K562 (cell line): ENCODE measurements at regions not wholly inside any gene's neighbourhood (a gene's known extent, or its start where the extent isn't known, plus 50 kb on each side); places are given as distances from the start of the nearest gene placed in this dataset.

Experiments
- ATAC-seq: fragments of 200-7000 bp; cut with Tn5 transposase; 3 replicates; pipeline ENCODE4 v1.9.1; 2020; ENCODE audit warnings: moderate library complexity
- BruUV-seq: library from RNA; stranded (reverse); fragments of 400-500 nt; replicated peaks from 2 replicates; lab custom pipeline; 2021; lab: Mats Ljungman, UMichigan
- CTCF ChIA-PET: fragments of 300-600 bp; formaldehyde crosslinking; extraction: SDS; loops from one replicate; lab custom pipeline; 2021; ENCODE audit warnings: low intra/inter-chr PET ratio; lab: Yijun Ruan, JAX
- POLR2A ChIA-PET: fragments of 300-600, 350-650 bp; sonication (Branson Sonifier 250); formaldehyde crosslinking; extraction: SDS; loops from one replicate; lab custom pipeline; 2021; ENCODE audit warnings: antibody characterized with exemption, inconsistent platforms; lab: Yijun Ruan, JAX
- DNase-seq, 4 experiments: peaks; one replicate each; pipeline versions ENCODE4 v3.0.0 to v3.0.0-alpha.2; 2011 to 2018; ENCODE audit warnings: low spot score in 3 of 4, mixed read lengths in 3 of 4; ENCODE audit errors: extremely low read depth in 1 of 4
- FAIRE-seq: peaks from 2 replicates; lab custom pipeline; 2011; peaks lifted over from hg19 to GRCh38; lab: Jason Lieb, UNC
- H2AFZ ChIP-seq: 2 replicates; pipeline ENCODE4 v1.6.0; 2011; ENCODE audit warnings: low read depth, low read length, control low read depth, inconsistent platforms
- H3K27ac ChIP-seq: fragments of 200-600 bp; 3 replicates; pipeline ENCODE4 v1.8.0; 2011; ENCODE audit warnings: low read depth, mild to moderate bottlenecking, control low read depth, inconsistent platforms, low read length, moderate library complexity, mixed read lengths; ENCODE audit errors: extremely low read depth
- H3K27me3 ChIP-seq, 2 experiments: fragments of 300-600 bp in 1 of 2; 2 replicates in 1 of 2; 3 replicates in 1 of 2; pipeline versions ENCODE4 v1.6.0 to v1.8.0; 2011; ENCODE audit warnings: inconsistent platforms in 2 of 2, low read length in 2 of 2, mild to moderate bottlenecking in 1 of 2, mixed read lengths in 1 of 2, moderate library complexity in 1 of 2; ENCODE audit not compliant: control insufficient read depth in 2 of 2, insufficient read depth in 2 of 2
- H3K36me3 ChIP-seq: fragments of 300-600 bp; 3 replicates; pipeline ENCODE4 v1.8.0; 2011; ENCODE audit warnings: mild to moderate bottlenecking, low read length, inconsistent platforms; ENCODE audit not compliant: control insufficient read depth, insufficient read depth
- H3K4me1 ChIP-seq, 2 experiments: fragments of 200-600 bp in 1 of 2; replicated peaks in 1 of 2; 2 replicates in 1 of 2; 3 replicates in 1 of 2; pipeline versions ENCODE4 v1.5.1 to v1.8.0; 2011; ENCODE audit warnings: inconsistent platforms in 2 of 2, low read length in 2 of 2, mild to moderate bottlenecking in 1 of 2, mixed read lengths in 1 of 2, moderate library complexity in 1 of 2; ENCODE audit not compliant: control insufficient read depth in 2 of 2, insufficient read depth in 2 of 2
- H3K4me2 ChIP-seq: 2 replicates; pipeline ENCODE4 v1.6.1; 2011; ENCODE audit warnings: low read length, control low read depth, inconsistent platforms, mixed read lengths; ENCODE audit not compliant: insufficient read depth
- H3K4me3 ChIP-seq: fragments of 200-600 bp; sonication (generic), shearing (Covaris generic); 2 replicates; pipeline ENCODE4 v1.5.1; 2016; ENCODE audit warnings: control low read depth, inconsistent platforms
- H3K79me2 ChIP-seq: fragments of 200-600 bp; 3 replicates; pipeline ENCODE4 v1.8.0; 2011; ENCODE audit warnings: low read length, inconsistent platforms; ENCODE audit not compliant: control insufficient read depth, insufficient read depth
- H3K9ac ChIP-seq, 2 experiments: 2 replicates each; pipeline versions ENCODE4 v1.6.0 to v1.6.1; 2011; ENCODE audit warnings: low read depth in 2 of 2, low read length in 2 of 2, control low read depth in 1 of 2, inconsistent platforms in 1 of 2, mild to moderate bottlenecking in 1 of 2, mixed read lengths in 1 of 2; ENCODE audit not compliant: insufficient read depth in 1 of 2
- H3K9me1 ChIP-seq: one replicate; pipeline ENCODE4 v1.6.0; 2011; ENCODE audit warnings: inconsistent platforms, mild to moderate bottlenecking, low read length, moderate library complexity; ENCODE audit not compliant: control insufficient read depth, insufficient read depth
- H3K9me3 ChIP-seq: replicated peaks from 2 replicates; pipeline ENCODE4 v1.5.1; 2011; ENCODE audit warnings: low read depth, low read length, inconsistent platforms; ENCODE audit not compliant: control insufficient read depth, insufficient read depth
- H4K20me1 ChIP-seq: replicated peaks from 2 replicates; pipeline ENCODE4 v1.6.1; 2011; ENCODE audit warnings: low read length, inconsistent platforms, mixed read lengths; ENCODE audit not compliant: control insufficient read depth, insufficient read depth
- BACH1 ChIP-seq: fragments of 200-800 bp; sonication (Bioruptor generic); IDR thresholded peaks from 2 replicates; pipeline ENCODE4 v1.6.1; 2016; ENCODE audit warnings: missing genetic modification characterization, missing compliant biosample characterization
- C11orf30 ChIP-seq: fragments of 450-650 bp; IDR thresholded peaks from 2 replicates; pipeline ENCODE4 v1.6.1; 2016; ENCODE audit warnings: low read depth, mild to moderate bottlenecking
- ETS2 ChIP-seq: IDR thresholded peaks from 2 replicates; pipeline ENCODE4 v1.6.1; 2016; ENCODE audit warnings: borderline replicate concordance, missing genetic modification characterization, mild to moderate bottlenecking, moderate library complexity, missing compliant biosample characterization; ENCODE audit not compliant: poor library complexity, severe bottlenecking
- GABPB2 ChIP-seq: fragments of 250-450 bp; sonication (Bioruptor Pico); conservative IDR thresholded peaks from 2 replicates; pipeline ENCODE4 v1.5.1; 2021; ENCODE audit warnings: mild to moderate bottlenecking
- IRF9 ChIP-seq: fragments of 450-650 bp; IDR thresholded peaks from 2 replicates; pipeline ENCODE4 v1.6.1; 2016; ENCODE audit warnings: missing biosample characterization, missing genetic modification characterization
- MAFF ChIP-seq: IDR thresholded peaks from 2 replicates; pipeline ENCODE4 v1.6.1; 2012; ENCODE audit warnings: low read length, improper control_type of control experiment
- MAFG ChIP-seq: fragments of 450-650 bp; conservative IDR thresholded peaks from 2 replicates; pipeline ENCODE4 v1.6.1; 2016; ENCODE audit warnings: missing genetic modification characterization, missing compliant biosample characterization
- MAFK ChIP-seq: IDR thresholded peaks from 2 replicates; pipeline ENCODE4 v1.6.1; 2011; ENCODE audit warnings: low read length, improper control_type of control experiment
- NFE2L1 ChIP-seq: fragments of 450-650 bp; IDR thresholded peaks from 2 replicates; pipeline ENCODE4 v1.6.1; 2016; ENCODE audit warnings: missing genetic modification characterization, low read depth, mild to moderate bottlenecking, missing compliant biosample characterization, moderate library complexity, borderline replicate concordance
- NFIC ChIP-seq: fragments of 450-650 bp; IDR thresholded peaks from 2 replicates; pipeline ENCODE4 v1.6.1; 2017; ENCODE audit warnings: mild to moderate bottlenecking, inconsistent platforms
- PRMT5 ChIP-seq: sonication (generic); formaldehyde crosslinking; IDR thresholded peaks from 2 replicates; pipeline ENCODE4 v1.5.0; 2020; ENCODE audit warnings: missing genetic modification reagents
- SAFB2 ChIP-seq: fragments of 200-400 bp; formaldehyde crosslinking; IDR thresholded peaks from 2 replicates; pipeline ENCODE4 v1.6.1; 2018; ENCODE audit warnings: borderline replicate concordance, low read length, low read depth, moderate library complexity; ENCODE audit not compliant: severe bottlenecking
- SMARCA5 ChIP-seq: fragments of 450-650 bp; IDR thresholded peaks from 2 replicates; pipeline ENCODE4 v1.6.1; 2016
- TCF7 ChIP-seq: sonication (generic); IDR thresholded peaks from 2 replicates; pipeline ENCODE4 v1.6.1; 2016; ENCODE audit warnings: antibody characterized with exemption, borderline replicate concordance
- TRIM24 ChIP-seq, 2 experiments: fragments of 450-650 bp; IDR thresholded peaks; 2 replicates each; pipeline ENCODE4 v1.6.1; 2016
- ZC3H4 ChIP-seq: sonication (generic); formaldehyde crosslinking; IDR thresholded peaks from 2 replicates; pipeline ENCODE4 v1.9.0; 2021; ENCODE audit warnings: missing genetic modification reagents, borderline replicate concordance
- ZFP91 ChIP-seq: sonication (generic); formaldehyde crosslinking; IDR thresholded peaks from 2 replicates; pipeline ENCODE4 v1.8.0; 2022; ENCODE audit warnings: mild to moderate bottlenecking, missing genetic modification reagents
- ZKSCAN8 ChIP-seq: fragments of 200-800 bp; sonication (Bioruptor generic); IDR thresholded peaks from 2 replicates; pipeline ENCODE4 v1.6.1; 2016; ENCODE audit warnings: missing genetic modification characterization, missing compliant biosample characterization
- ZNF274 ChIP-seq: IDR thresholded peaks from 2 replicates; pipeline ENCODE4 v1.6.1; 2011; ENCODE audit warnings: low read depth, mild to moderate bottlenecking, low read length, moderate library complexity, borderline replicate concordance
- ZNF280B ChIP-seq: fragments of 250-450 bp; sonication (Bioruptor Pico); IDR thresholded peaks from 2 replicates; pipeline ENCODE4 v1.5.1; 2021; ENCODE audit warnings: mild to moderate bottlenecking
- ZNF316 ChIP-seq: fragments of 450-650 bp; IDR thresholded peaks from 2 replicates; pipeline ENCODE4 v1.6.1; 2016
- ZNF77 ChIP-seq: fragments of 250-450 bp; sonication (Bioruptor Pico); IDR thresholded peaks from 2 replicates; pipeline ENCODE4 v1.5.0; 2020
- WGBS: fragments of 100-300 bp; shearing (Covaris generic); methylation state at CpG from one replicate; pipeline ENCODE4 v1.1.6; 2016; ENCODE audit warnings: low coverage, mixed read lengths; ENCODE audit not compliant: insufficient coverage; ENCODE audit errors: missing lambda C conversion rate; 5-methylcytosine and 5-hydroxymethylcytosine counted together
- in situ Hi-C: fragments of 300-500 bp; cut with MboI; formaldehyde crosslinking; loops from 4 replicates; pipeline ENCODE4 v1.15.0; 2018; ENCODE audit warnings: inconsistent platforms, mixed read lengths
- intact Hi-C: fragments of 100-400 bp; cut with micrococcal nuclease; formaldehyde crosslinking; loops from 2 replicates; pipeline ENCODE4 v1.14.2; 2022

- TF ChIP-seq ETS2 (tag) = no peak
- TF ChIP-seq GABPB2 (CRISPR knock-in tag) = no peak
- TF ChIP-seq IRF9 (tag) = no peak
- TF ChIP-seq ZNF274 = no peak
Observed at GRCh38 chr13:64420181-64420580, 2810.0 kb downstream of the PCDH9 start (continued).

- POLR2A ChIA-PET = no interaction called here
- Histone ChIP-seq H3K79me2 (no peaks in the 10 kb centered on the region), H3K27ac (no peak overlapping the region), H2AFZ (no peak overlapping the region), H4K20me1 (no peaks in the 10 kb centered on the region), H3K4me3 (no peak overlapping the region), H3K9me3 (no peaks in the 10 kb centered on the region), H3K4me1 (no peaks in the 10 kb centered on the region), H3K36me3 (no peaks in the 10 kb centered on the region), H3K9me1 (no peaks in the 10 kb centered on the region), H3K27me3 (no peaks in the 10 kb centered on the region), H3K4me2 (no peak overlapping the region), H3K9ac (no peak overlapping the region)
- CTCF ChIA-PET = no interaction called here
- FAIRE-seq = no peak
- in situ Hi-C loops = no loop called here
- no peak for DNase-seq
- intact Hi-C loops = no loop called here
- no TSS peak for BruUV-seq
- WGBS = 3% methylated on average over 3 of the region's 3 CpGs
- ATAC-seq = no peak
- TF ChIP-seq ZNF280B (CRISPR knock-in tag) (no peak), ZNF316 (peak; percentile 49), NFE2L1 (tag) (peak; percentile 47; the same call in 1 of the 2 replicates), C11orf30 (0 out of 2 replicates have a peak, but pooled peaks have one; percentile 24), BACH1 (tag) (peak; percentile 58; the same call in 1 of the 2 replicates), MAFF (peak; percentile 37), TCF7 (no peak), SMARCA5 (no peak), PRMT5 (CRISPR knock-in tag) (no peak), MAFK (peak; percentile 44; the same call in 1 of the 2 replicates), ZFP91 (CRISPR knock-in tag) (no peak), ZKSCAN8 (CRISPR knock-in tag) (no peak), NFIC (no peak), ZC3H4 (CRISPR knock-in tag) (no peak), ZNF77 (CRISPR knock-in tag) (no peak), TRIM24 (IDR thresholded peaks at IDR 0.05) (no peak), SAFB2 (no peak), MAFG (peak; percentile 93)
Observed at GRCh38 chr13:64417581-64417980, 2812.6 kb downstream of the PCDH9 start.
